ENCODE measurements at regions not wholly inside any gene's neighbourhood (a gene's known extent, or its start where the extent isn't known, plus 50 kb on each side); places are given as distances from the start of the nearest gene placed in this dataset.

DNA sequence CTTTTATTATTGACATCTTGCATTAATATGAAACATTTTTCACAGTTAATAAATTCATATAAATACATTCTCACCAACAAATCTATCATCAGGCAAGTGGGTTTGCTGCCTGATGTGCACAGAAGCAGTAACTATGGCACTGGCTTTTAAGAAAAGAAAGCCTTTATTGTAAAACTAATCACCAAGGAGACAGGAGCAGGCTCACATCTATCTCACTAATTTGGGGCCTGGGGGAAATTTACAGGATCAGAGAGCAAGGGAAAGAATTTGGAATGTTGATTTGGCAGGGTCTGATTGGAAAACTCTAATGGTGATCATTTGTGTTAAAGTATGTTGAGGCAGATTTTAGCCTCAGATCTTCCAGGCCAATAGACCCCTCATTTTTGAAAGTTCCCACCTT lies 605.7 kb downstream of the POM121L12 start:
- TF ChIP-seq EZH2 (IDR thresholded peaks at IDR 0.05; ENCODE audit: insufficient read depth, poor library complexity, severe bottlenecking) = no peak
- no peak for TF ChIP-seq EZH2phosphoT487 (IDR thresholded peaks at IDR 0.05; ENCODE audit: insufficient read depth, low read depth)
